ENCODE measurements at regions not wholly inside any gene's neighbourhood (a gene's known extent, or its start where the extent isn't known, plus 50 kb on each side); places are given as distances from the start of the nearest gene placed in this dataset.
"Not testable (repeated sequence)": the region's sequence is repeated elsewhere in the genome, so short reads cannot be mapped to it uniquely, and the experiment has no call there.

GRCh38 chr21:10382580-10382979 lies 138.8 kb upstream of the TPTE start:
- not testable (repeated sequence) for TF ChIP-seq POLR2A (IDR thresholded peaks at IDR 0.05); CTCF (IDR thresholded peaks at IDR 0.05 in 8 of 11, conservative IDR thresholded peaks at IDR 0.05 in 3 of 11)
